HUES64 (cell line): ENCODE measurements at regions not wholly inside any gene's neighbourhood (a gene's known extent, or its start where the extent isn't known, plus 50 kb on each side); places are given as distances from the start of the nearest gene placed in this dataset.

Experiments used
- H3K27ac ChIP-seq: 2 replicates; pipeline ENCODE4 v1.7.0; 2013; ENCODE audit warnings: low read depth, low read length, inconsistent platforms
- H3K27me3 ChIP-seq: 2 replicates; pipeline ENCODE4 v1.6.1; 2013; ENCODE audit warnings: mild to moderate bottlenecking, low read length; ENCODE audit not compliant: insufficient read depth
- H3K36me3 ChIP-seq: 2 replicates; pipeline ENCODE4 v1.6.1; 2013; ENCODE audit warnings: mild to moderate bottlenecking, low read length; ENCODE audit not compliant: insufficient read depth
- H3K4me1 ChIP-seq: 2 replicates; pipeline ENCODE4 v1.6.1; 2013; ENCODE audit warnings: mild to moderate bottlenecking, low read length, moderate library complexity; ENCODE audit not compliant: insufficient read depth
- H3K4me3 ChIP-seq: 2 replicates; pipeline ENCODE4 v1.5.1; 2013; ENCODE audit warnings: mild to moderate bottlenecking, low read length, moderate library complexity
- H3K9ac ChIP-seq: 2 replicates; pipeline ENCODE4 v1.6.1; 2013; ENCODE audit warnings: mild to moderate bottlenecking, low read depth, low read length
- H3K9me3 ChIP-seq: 2 replicates; pipeline ENCODE4 v1.6.1; 2013; ENCODE audit warnings: low read depth, low read length; ENCODE audit not compliant: insufficient read depth
- WGBS: fragments of 150-250, 120-280 bp; methylation state at CpG from one replicate; pipeline ENCODE4 v1.1.7; 2013; ENCODE audit warnings: missing lambda C conversion rate; 5-methylcytosine and 5-hydroxymethylcytosine counted together

DNA sequence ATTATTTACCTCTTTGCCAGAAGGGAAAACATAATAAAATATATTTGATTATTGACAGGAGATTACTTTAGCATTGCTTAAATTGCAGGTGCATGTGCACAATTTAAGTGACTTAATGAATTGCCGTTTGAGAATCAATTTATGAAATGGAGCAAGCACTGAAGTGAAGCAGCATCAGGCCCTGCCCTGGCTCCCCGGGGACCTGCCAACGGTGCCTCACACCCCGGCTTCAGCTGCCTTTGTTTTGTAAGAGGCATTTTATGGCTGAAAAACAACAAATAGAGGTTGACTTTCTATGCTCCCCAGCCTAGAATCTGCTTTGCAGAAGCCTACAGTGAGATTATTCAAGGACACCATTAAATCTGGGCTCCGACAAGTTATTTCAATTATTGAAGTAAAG, 359.1 kb upstream of the IRX4 start:
- Histone ChIP-seq H3K4me3 (no peak overlapping the region), H3K9ac (no peak overlapping the region), H3K9me3 (no peaks in the 10 kb centered on the region; the same call in 1 of the 2 replicates), H3K36me3 (no peaks in the 10 kb centered on the region), H3K27me3 (no peaks in the 10 kb centered on the region), H3K27ac (no peak overlapping the region), H3K4me1 (no peaks in the 10 kb centered on the region)
- WGBS, result 92% methylated on average over 5 of the region's 5 CpGs

GRCh38 chr5:2240118-2240904, 357.6 kb upstream of the IRX4 start:
- no peaks in the 10 kb centered on the region for H3K36me3 ChIP-seq
- 0 out of 2 replicates have a peak, but pooled peaks cover 5% of the 10 kb centered on the region for H3K9me3 ChIP-seq
- no peaks in the 10 kb centered on the region for H3K4me1 ChIP-seq
- H3K27me3 ChIP-seq, result no peaks in the 10 kb centered on the region
- WGBS, result 89% methylated on average over 16 of the region's 16 CpGs
- H3K27ac ChIP-seq, result no peak overlapping the region
- no peak overlapping the region for H3K9ac ChIP-seq
- H3K4me3 ChIP-seq, result no peak overlapping the region

GRCh38 chr5:2239201-2239910, 356.6 kb upstream of the IRX4 start:
- Histone ChIP-seq H3K9me3 (peaks cover 14% of the 10 kb centered on the region; the same call in 1 of the 2 replicates), H3K36me3 (no peaks in the 10 kb centered on the region), H3K9ac (no peak overlapping the region), H3K27ac (no peak overlapping the region), H3K27me3 (no peaks in the 10 kb centered on the region), H3K4me3 (no peak overlapping the region), H3K4me1 (no peaks in the 10 kb centered on the region)
- 91% methylated on average over 17 of the region's 17 CpGs for WGBS

GRCh38 chr5:2238732-2239131, 356.0 kb upstream of the IRX4 start:
- H3K9me3 ChIP-seq, result peaks cover 15% of the 10 kb centered on the region; the same call in 1 of the 2 replicates
- no peaks in the 10 kb centered on the region for H3K36me3 ChIP-seq
- WGBS, result 89% methylated on average over 6 of the region's 6 CpGs
- no peaks in the 10 kb centered on the region for H3K27me3 ChIP-seq
- H3K4me3 ChIP-seq, result no peak overlapping the region
- no peaks in the 10 kb centered on the region for H3K4me1 ChIP-seq
- no peak overlapping the region for H3K9ac ChIP-seq
- H3K27ac ChIP-seq, result no peak overlapping the region

DNA sequence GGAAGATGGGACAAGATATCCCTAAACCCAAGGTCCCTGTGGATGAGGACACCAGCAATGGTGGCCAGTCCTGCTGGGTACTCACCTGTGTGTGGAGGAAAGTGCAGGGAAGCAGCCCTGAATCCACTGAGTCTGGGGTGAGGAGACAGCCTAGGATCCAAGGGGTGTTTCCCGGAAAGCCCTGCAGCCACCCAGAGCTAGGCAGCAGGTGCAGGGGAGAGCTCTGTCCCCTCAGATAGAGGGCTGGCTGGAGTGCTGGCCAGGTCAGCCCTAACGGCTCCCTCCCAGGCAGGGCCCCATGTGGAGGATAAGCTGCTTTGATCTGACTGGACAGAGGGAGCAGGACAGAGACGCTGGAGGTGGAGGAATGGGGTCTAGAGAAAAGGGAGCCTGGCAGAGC, 344.7 kb upstream of the IRX4 start:
- H3K36me3 ChIP-seq, result no peaks in the 10 kb centered on the region
- H3K9me3 ChIP-seq, result no peaks in the 10 kb centered on the region
- no peaks in the 10 kb centered on the region for H3K27me3 ChIP-seq
- 75% methylated on average over 3 of the region's 3 CpGs for WGBS
- H3K27ac ChIP-seq, result no peak overlapping the region
- H3K4me1 ChIP-seq, result no peaks in the 10 kb centered on the region
- H3K9ac ChIP-seq, result no peak overlapping the region
- no peak overlapping the region for H3K4me3 ChIP-seq

GRCh38 chr5:2224689-2225088, 342.0 kb upstream of the IRX4 start:
- Histone ChIP-seq H3K27me3 (no peaks in the 10 kb centered on the region), H3K9ac (no peak overlapping the region), H3K36me3 (no peaks in the 10 kb centered on the region), H3K4me1 (no peaks in the 10 kb centered on the region), H3K9me3 (no peaks in the 10 kb centered on the region), H3K27ac (no peak overlapping the region), H3K4me3 (no peak overlapping the region)
- 96% methylated on average over 13 of the region's 13 CpGs for WGBS

GRCh38 chr5:2223303-2223702, 340.6 kb upstream of the IRX4 start:
- Histone ChIP-seq H3K4me1 (no peaks in the 10 kb centered on the region), H3K27me3 (no peaks in the 10 kb centered on the region), H3K9ac (no peak overlapping the region), H3K36me3 (no peaks in the 10 kb centered on the region), H3K9me3 (no peaks in the 10 kb centered on the region), H3K27ac (no peak overlapping the region), H3K4me3 (no peak overlapping the region)
- WGBS, result 95% methylated on average over 15 of the region's 15 CpGs

DNA sequence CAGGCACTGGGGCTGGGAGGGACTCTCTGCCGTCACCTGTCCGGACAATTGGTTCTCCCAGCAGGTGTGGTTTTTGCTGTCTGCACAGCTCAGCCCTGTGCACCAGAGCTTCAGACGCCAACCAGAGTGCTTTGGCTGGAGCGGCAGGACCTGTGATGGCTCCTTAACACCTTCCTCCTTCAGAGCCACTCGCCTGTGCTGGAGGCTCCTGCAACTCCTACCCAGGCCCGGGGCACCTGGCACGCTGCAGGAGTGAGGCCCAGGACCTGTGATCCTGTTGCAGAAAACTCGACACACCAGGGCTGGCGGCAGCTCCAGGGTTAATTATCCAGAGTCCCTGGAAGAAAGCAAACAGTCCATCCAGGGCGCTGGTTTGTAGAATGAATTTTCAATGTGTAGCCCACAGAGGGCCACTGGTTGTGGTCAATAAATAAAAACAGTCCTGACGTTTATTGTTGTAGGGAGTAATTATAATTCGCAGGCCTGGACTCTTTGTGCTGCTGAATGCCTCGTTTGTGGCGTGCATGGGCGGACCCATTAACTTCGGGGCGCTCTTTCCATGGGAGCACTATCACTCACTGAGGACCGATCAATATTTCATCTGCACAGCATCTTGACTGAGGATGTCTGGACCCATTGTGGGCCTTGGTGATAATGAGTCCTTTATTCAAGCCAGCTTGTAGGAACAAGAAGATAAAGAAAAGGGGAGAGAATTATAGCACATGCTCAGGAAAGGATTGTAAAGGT, 339.7 kb upstream of the IRX4 start:
- Histone ChIP-seq H3K9me3 (no peaks in the 10 kb centered on the region), H3K9ac (no peak overlapping the region), H3K27me3 (no peaks in the 10 kb centered on the region), H3K4me3 (no peak overlapping the region), H3K36me3 (no peaks in the 10 kb centered on the region), H3K27ac (no peak overlapping the region), H3K4me1 (no peaks in the 10 kb centered on the region)
- 95% methylated on average over 18 of the region's 18 CpGs for WGBS

DNA sequence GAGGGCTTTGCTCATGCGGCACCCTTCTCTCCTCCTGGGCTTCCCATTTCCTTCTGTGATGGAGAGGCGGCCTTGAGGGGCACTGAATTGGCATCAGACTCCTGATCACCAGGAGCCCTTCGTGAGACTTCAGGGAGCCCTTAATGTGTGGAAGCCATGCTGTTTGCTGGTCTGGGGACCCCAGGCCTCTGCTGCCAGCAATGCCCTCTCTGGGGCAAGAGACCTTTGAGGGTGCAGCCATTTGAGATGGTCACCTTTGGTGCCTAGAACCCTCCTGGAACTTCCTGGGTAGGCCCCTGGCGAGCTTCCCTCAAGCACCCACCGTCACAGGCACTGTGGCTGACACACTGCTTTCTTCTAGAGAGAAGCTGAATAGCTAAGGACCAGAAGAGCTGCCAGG, 338.7 kb upstream of the IRX4 start:
- no peaks in the 10 kb centered on the region for H3K9me3 ChIP-seq
- no peak overlapping the region for H3K4me3 ChIP-seq
- no peaks in the 10 kb centered on the region for H3K36me3 ChIP-seq
- H3K27ac ChIP-seq, result no peak overlapping the region
- H3K4me1 ChIP-seq, result no peaks in the 10 kb centered on the region
- WGBS, result 96% methylated on average over 5 of the region's 5 CpGs
- H3K27me3 ChIP-seq, result no peaks in the 10 kb centered on the region
- H3K9ac ChIP-seq, result no peak overlapping the region

GRCh38 chr5:2220741-2221140, 338.0 kb upstream of the IRX4 start:
- no peak overlapping the region for H3K27ac ChIP-seq
- H3K9me3 ChIP-seq, result no peaks in the 10 kb centered on the region
- 83% methylated on average over 7 of the region's 7 CpGs for WGBS
- no peak overlapping the region for H3K9ac ChIP-seq
- no peaks in the 10 kb centered on the region for H3K27me3 ChIP-seq
- no peak overlapping the region for H3K4me3 ChIP-seq
- no peaks in the 10 kb centered on the region for H3K36me3 ChIP-seq
- H3K4me1 ChIP-seq, result no peaks in the 10 kb centered on the region

GRCh38 chr5:2219149-2219776, 336.5 kb upstream of the IRX4 start:
- Histone ChIP-seq H3K9ac (no peak overlapping the region), H3K27ac (no peak overlapping the region), H3K27me3 (no peaks in the 10 kb centered on the region), H3K9me3 (no peaks in the 10 kb centered on the region), H3K4me1 (no peaks in the 10 kb centered on the region), H3K4me3 (no peak overlapping the region), H3K36me3 (no peaks in the 10 kb centered on the region)
- WGBS, result 90% methylated on average over 3 of the region's 3 CpGs
